SK-N-SH (cell line): ENCODE measurements at regions not wholly inside any gene's neighbourhood (a gene's known extent, or its start where the extent isn't known, plus 50 kb on each side); places are given as distances from the start of the nearest gene placed in this dataset.

Source experiments
- CTCF ChIP-seq: fragments of 200-600 bp; sonication (generic); IDR thresholded peaks from 2 replicates; pipeline ENCODE4 v1.6.1; 2017; ENCODE audit warnings: antibody characterized with exemption, mild to moderate bottlenecking, moderate library complexity
- FOSL2 ChIP-seq: IDR thresholded peaks from 2 replicates; pipeline ENCODE4 v1.4.0; 2012; ENCODE audit warnings: low read depth, mild to moderate bottlenecking, moderate library complexity, borderline replicate concordance
- MXI1 ChIP-seq: IDR thresholded peaks from 2 replicates; pipeline ENCODE4 v1.6.1; 2012; ENCODE audit warnings: mild to moderate bottlenecking, low read depth, low read length, improper control_type of control experiment
- NRF1 ChIP-seq: IDR thresholded peaks from 2 replicates; pipeline ENCODE4 v1.6.1; 2012; ENCODE audit warnings: low read depth, mild to moderate bottlenecking, low read length
- PBX3 ChIP-seq: IDR thresholded peaks from 2 replicates; pipeline ENCODE4; 2012
- POLR2AphosphoS5 ChIP-seq: IDR thresholded peaks from 2 replicates; pipeline ENCODE4 v1.6.1; 2012; ENCODE audit warnings: low read depth, low read length
- RAD21 ChIP-seq: IDR thresholded peaks from 2 replicates; pipeline ENCODE4 v1.6.1; 2012; ENCODE audit warnings: mild to moderate bottlenecking, low read length
- RCOR1 ChIP-seq: fragments of 150-350 bp; IDR thresholded peaks from 2 replicates; pipeline ENCODE4 v1.6.1; 2017; ENCODE audit warnings: antibody characterized with exemption, low read length
- TAF1 ChIP-seq: IDR thresholded peaks from 2 replicates; pipeline ENCODE4 v1.6.1; 2012; ENCODE audit warnings: low read depth, mild to moderate bottlenecking, low read length, moderate library complexity, borderline replicate concordance
- TCF12 ChIP-seq: IDR thresholded peaks from 2 replicates; pipeline ENCODE4 v1.4.0; 2012
- TEAD4 ChIP-seq: IDR thresholded peaks from 2 replicates; pipeline ENCODE4 v1.4.0; 2012; ENCODE audit warnings: mild to moderate bottlenecking, borderline replicate concordance; ENCODE audit not compliant: insufficient read depth
- USF1 ChIP-seq: IDR thresholded peaks from 2 replicates; pipeline ENCODE4 v1.4.0; 2012; ENCODE audit warnings: low read depth, borderline replicate concordance
- ZBTB33 ChIP-seq: IDR thresholded peaks from 2 replicates; pipeline ENCODE4 v1.4.0; 2012; ENCODE audit warnings: low read depth, borderline replicate concordance

GRCh38 chr18:44543387-44543786 is 137.3 kb upstream of the SETBP1 start:
- no peak for TF ChIP-seq CTCF
- no peak for TF ChIP-seq MXI1
- TF ChIP-seq TAF1, result no peak
- no peak for TF ChIP-seq TCF12
- TF ChIP-seq POLR2AphosphoS5, result no peak
- no peak for TF ChIP-seq USF1
- TF ChIP-seq RAD21, result no peak
- TF ChIP-seq RCOR1, result no peak
- no peak for TF ChIP-seq FOSL2
- no peak for TF ChIP-seq PBX3
- TF ChIP-seq TEAD4, result no peak
- no peak for TF ChIP-seq NRF1
- no peak for TF ChIP-seq ZBTB33
